Right atrium auricular region (tissue), 2 donors: ENCODE measurements at regions not wholly inside any gene's neighbourhood (a gene's known extent, or its start where the extent isn't known, plus 50 kb on each side); places are given as distances from the start of the nearest gene placed in this dataset.

ENCODE experiments used
- DNase-seq: peaks from one replicate; pipeline ENCODE4 v3.0.0-alpha.2; 2019; ENCODE audit warnings: low spot score
- H3K27ac ChIP-seq, 2 donors: fragments of 200-600 bp; sonication (generic); 1 replicate in 1 of 2; 2 replicates in 1 of 2; pipeline ENCODE4 v1.5.1; 2016 to 2019
- H3K27me3 ChIP-seq, 2 donors: fragments of 200-600 bp; sonication (generic); one replicate each; pipeline versions ENCODE4 v1.5.1 to v1.6.0; 2017 to 2019
- H3K36me3 ChIP-seq: fragments of 200-600 bp; sonication (generic); one replicate; pipeline ENCODE4 v1.5.1; 2016
- H3K4me1 ChIP-seq, 2 donors: fragments of 200-600 bp; sonication (generic); one replicate each; pipeline versions ENCODE4 v1.5.1 to v1.6.0; 2017 to 2019
- H3K4me3 ChIP-seq, 2 donors: fragments of 200-600 bp; sonication (generic); 1 replicate in 1 of 2; 2 replicates in 1 of 2; pipeline ENCODE4 v1.5.1; 2017 to 2019; ENCODE audit warnings: mild to moderate bottlenecking in 1 of 2, moderate library complexity in 1 of 2
- H3K9me3 ChIP-seq, 2 donors: fragments of 200-600 bp; sonication (generic); one replicate each; pipeline ENCODE4 v1.5.1; 2019
- TF ChIP-seq, protein P1 (sequence below), 2 donors: fragments of 200-600 bp; sonication (generic); IDR thresholded peaks; one replicate each; pipeline ENCODE4 v1.5.1; 2019; ENCODE audit warnings: antibody characterized with exemption in 2 of 2

DNA sequence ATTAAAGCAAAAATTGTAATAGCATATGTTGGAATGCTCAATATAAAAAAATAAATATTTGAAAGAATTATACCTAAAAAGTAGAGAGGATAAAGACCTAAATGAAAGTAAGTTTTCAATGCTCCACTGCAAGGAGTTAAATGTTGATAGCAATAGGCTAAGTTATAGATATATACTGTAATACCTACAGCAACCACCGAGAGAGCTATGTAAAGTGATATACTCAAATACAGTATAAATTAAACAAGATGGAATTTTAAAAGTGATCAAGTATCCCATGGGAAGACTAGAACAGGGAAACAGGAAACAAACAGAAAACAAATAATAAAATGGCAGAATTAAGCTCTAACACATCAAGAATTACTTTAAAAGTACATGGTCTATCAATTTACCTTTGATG, 73.9 kb downstream of the CASP3 start:
- H3K36me3 ChIP-seq, result no peaks in the 10 kb centered on the region
- H3K4me3 ChIP-seq, result no peak overlapping the region
- H3K27ac ChIP-seq, result no peak overlapping the region
- H3K9me3 ChIP-seq, result no peaks in the 10 kb centered on the region
- no peak for DNase-seq
- no peaks in the 10 kb centered on the region for H3K4me1 ChIP-seq
- H3K27me3 ChIP-seq, result no peaks in the 10 kb centered on the region
- TF ChIP-seq, protein P1, sequence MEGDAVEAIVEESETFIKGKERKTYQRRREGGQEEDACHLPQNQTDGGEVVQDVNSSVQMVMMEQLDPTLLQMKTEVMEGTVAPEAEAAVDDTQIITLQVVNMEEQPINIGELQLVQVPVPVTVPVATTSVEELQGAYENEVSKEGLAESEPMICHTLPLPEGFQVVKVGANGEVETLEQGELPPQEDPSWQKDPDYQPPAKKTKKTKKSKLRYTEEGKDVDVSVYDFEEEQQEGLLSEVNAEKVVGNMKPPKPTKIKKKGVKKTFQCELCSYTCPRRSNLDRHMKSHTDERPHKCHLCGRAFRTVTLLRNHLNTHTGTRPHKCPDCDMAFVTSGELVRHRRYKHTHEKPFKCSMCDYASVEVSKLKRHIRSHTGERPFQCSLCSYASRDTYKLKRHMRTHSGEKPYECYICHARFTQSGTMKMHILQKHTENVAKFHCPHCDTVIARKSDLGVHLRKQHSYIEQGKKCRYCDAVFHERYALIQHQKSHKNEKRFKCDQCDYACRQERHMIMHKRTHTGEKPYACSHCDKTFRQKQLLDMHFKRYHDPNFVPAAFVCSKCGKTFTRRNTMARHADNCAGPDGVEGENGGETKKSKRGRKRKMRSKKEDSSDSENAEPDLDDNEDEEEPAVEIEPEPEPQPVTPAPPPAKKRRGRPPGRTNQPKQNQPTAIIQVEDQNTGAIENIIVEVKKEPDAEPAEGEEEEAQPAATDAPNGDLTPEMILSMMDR (IDR thresholded peaks at IDR 0.05), result no peak

- TF ChIP-seq, protein P1 (IDR thresholded peaks at IDR 0.05), result no peak
- no peaks in the 10 kb centered on the region for H3K36me3 ChIP-seq
- no peak for DNase-seq
- no peaks in the 10 kb centered on the region for H3K27me3 ChIP-seq
- H3K27ac ChIP-seq, result no peak overlapping the region
- H3K9me3 ChIP-seq, result no peaks in the 10 kb centered on the region
- H3K4me3 ChIP-seq, result no peak overlapping the region
- H3K4me1 ChIP-seq, result no peaks in the 10 kb centered on the region
Observed at GRCh38 chr4:184574861-184575260, 74.4 kb downstream of the CASP3 start.

- H3K27me3 ChIP-seq, result no peaks in the 10 kb centered on the region
- no peaks in the 10 kb centered on the region for H3K4me1 ChIP-seq
- no peak overlapping the region for H3K27ac ChIP-seq
- TF ChIP-seq, protein P1 (IDR thresholded peaks at IDR 0.05), result no peak
- H3K4me3 ChIP-seq, result no peak overlapping the region
- no peaks in the 10 kb centered on the region for H3K36me3 ChIP-seq
- no peak for DNase-seq
- no peaks in the 10 kb centered on the region for H3K9me3 ChIP-seq
Observed at GRCh38 chr4:184573701-184574100, 75.5 kb downstream of the CASP3 start.

DNA sequence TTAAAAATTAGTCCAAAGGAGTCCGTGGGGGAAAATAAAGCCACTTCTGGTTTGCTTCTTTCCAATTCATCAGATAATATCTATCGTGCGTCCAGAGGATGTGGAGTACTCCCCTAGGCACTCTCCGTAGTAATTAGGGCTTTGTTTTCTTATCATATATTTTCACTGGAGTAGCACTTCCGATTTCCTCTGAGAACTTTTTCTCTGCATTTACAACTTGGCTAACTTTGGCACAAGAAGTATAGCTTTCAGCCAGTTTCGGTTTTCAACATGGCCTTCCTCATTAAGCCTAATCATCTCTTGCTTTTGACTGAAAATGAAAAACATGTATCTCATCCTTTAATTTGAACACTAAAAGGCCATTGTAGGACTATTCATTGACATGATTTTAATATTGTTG, 80.5 kb downstream of the CASP3 start:
- H3K4me3 ChIP-seq, result no peak overlapping the region
- H3K9me3 ChIP-seq, result no peaks in the 10 kb centered on the region
- no peaks in the 10 kb centered on the region for H3K36me3 ChIP-seq
- no peak for DNase-seq
- no peaks in the 10 kb centered on the region for H3K27me3 ChIP-seq
- TF ChIP-seq, protein P1 (IDR thresholded peaks at IDR 0.05), result no peak
- H3K4me1 ChIP-seq, result no peaks in the 10 kb centered on the region
- H3K27ac ChIP-seq, result no peak overlapping the region

- no peaks in the 10 kb centered on the region for H3K27me3 ChIP-seq
- H3K27ac ChIP-seq, result no peak overlapping the region
- no peak for DNase-seq
- H3K36me3 ChIP-seq, result no peaks in the 10 kb centered on the region
- TF ChIP-seq, protein P1 (IDR thresholded peaks at IDR 0.05), result no peak
- H3K4me3 ChIP-seq, result no peak overlapping the region
- H3K4me1 ChIP-seq, result no peaks in the 10 kb centered on the region
- H3K9me3 ChIP-seq, result no peaks in the 10 kb centered on the region
Observed at GRCh38 chr4:184563621-184564020, 85.6 kb downstream of the CASP3 start.

GRCh38 chr4:184558996-184559395, 84.6 kb upstream of the IRF2 start:
- DNase-seq, result no peak
- Histone ChIP-seq H3K4me1 (no peaks in the 10 kb centered on the region), H3K27ac (no peak overlapping the region), H3K9me3 (no peaks in the 10 kb centered on the region), H3K36me3 (no peaks in the 10 kb centered on the region), H3K27me3 (no peaks in the 10 kb centered on the region), H3K4me3 (no peak overlapping the region)
- TF ChIP-seq, protein P1 (IDR thresholded peaks at IDR 0.05), result no peak
